Vagina (tissue), 2 donors: ENCODE measurements at regions not wholly inside any gene's neighbourhood (a gene's known extent, or its start where the extent isn't known, plus 50 kb on each side); places are given as distances from the start of the nearest gene placed in this dataset.

Experiments used
- CTCF ChIP-seq, 3 experiments: fragments of 450-650 bp in 2 of 3; fragments of 200-600 bp in 1 of 3; sonication (generic) in 1 of 3; IDR thresholded peaks; one replicate each; pipeline ENCODE4 v1.5.1; 2017 to 2019; ENCODE audit warnings: antibody characterized with exemption in 3 of 3, mild to moderate bottlenecking in 2 of 3, moderate library complexity in 2 of 3
- POLR2A ChIP-seq, 2 donors: fragments of 450-650 bp; IDR thresholded peaks; one replicate each; pipeline ENCODE4 v1.6.1; 2017; ENCODE audit warnings: antibody characterized with exemption in 2 of 2, mild to moderate bottlenecking in 2 of 2, moderate library complexity in 2 of 2

- no peak for TF ChIP-seq CTCF (IDR thresholded peaks at IDR 0.05)
- no peak for TF ChIP-seq POLR2A (IDR thresholded peaks at IDR 0.05)
Observed at GRCh38 chr18:37787452-37787851, 221.9 kb upstream of the CELF4 start.
